ENCODE measurements at regions not wholly inside any gene's neighbourhood (a gene's known extent, or its start where the extent isn't known, plus 50 kb on each side); places are given as distances from the start of the nearest gene placed in this dataset.

- intact Hi-C loops (cut with DNase I), result loop anchor here (10.0 kb wide), 1 partner anchor 158 kb away; no protein-coding TSS in a partner anchor
- Histone ChIP-seq H3K4me3 (peak overlapping the region in 1 of 2 donors; percentile 2), H3K9me3 (no peaks in the 10 kb centered on the region), H3K27ac (peak overlapping the region; percentile 35 to 57), H3K36me3 (no peaks in the 10 kb centered on the region), H3K4me1 (replicated peaks) (no peaks in the 10 kb centered on the region), H3K27me3 (replicated peaks; ENCODE audit: insufficient read depth) (no peaks in the 10 kb centered on the region)
- TF ChIP-seq, protein P1, sequence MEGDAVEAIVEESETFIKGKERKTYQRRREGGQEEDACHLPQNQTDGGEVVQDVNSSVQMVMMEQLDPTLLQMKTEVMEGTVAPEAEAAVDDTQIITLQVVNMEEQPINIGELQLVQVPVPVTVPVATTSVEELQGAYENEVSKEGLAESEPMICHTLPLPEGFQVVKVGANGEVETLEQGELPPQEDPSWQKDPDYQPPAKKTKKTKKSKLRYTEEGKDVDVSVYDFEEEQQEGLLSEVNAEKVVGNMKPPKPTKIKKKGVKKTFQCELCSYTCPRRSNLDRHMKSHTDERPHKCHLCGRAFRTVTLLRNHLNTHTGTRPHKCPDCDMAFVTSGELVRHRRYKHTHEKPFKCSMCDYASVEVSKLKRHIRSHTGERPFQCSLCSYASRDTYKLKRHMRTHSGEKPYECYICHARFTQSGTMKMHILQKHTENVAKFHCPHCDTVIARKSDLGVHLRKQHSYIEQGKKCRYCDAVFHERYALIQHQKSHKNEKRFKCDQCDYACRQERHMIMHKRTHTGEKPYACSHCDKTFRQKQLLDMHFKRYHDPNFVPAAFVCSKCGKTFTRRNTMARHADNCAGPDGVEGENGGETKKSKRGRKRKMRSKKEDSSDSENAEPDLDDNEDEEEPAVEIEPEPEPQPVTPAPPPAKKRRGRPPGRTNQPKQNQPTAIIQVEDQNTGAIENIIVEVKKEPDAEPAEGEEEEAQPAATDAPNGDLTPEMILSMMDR (IDR thresholded peaks at IDR 0.05), result peak in 1 of 4 experiments; percentile 2
- TF ChIP-seq POLR2A (IDR thresholded peaks at IDR 0.05), result no peak
- no peak for TF ChIP-seq POLR2AphosphoS5 (IDR thresholded peaks at IDR 0.05)
- DNase-seq (ENCODE audit: low spot score), result peak; percentile 38
- WGBS, result 4% methylated on average over 12 of the region's 12 CpGs
These were observed 330.8 kb downstream of the DLEU7 start for GRCh38 chr13:50512474-50513299.

DNA sequence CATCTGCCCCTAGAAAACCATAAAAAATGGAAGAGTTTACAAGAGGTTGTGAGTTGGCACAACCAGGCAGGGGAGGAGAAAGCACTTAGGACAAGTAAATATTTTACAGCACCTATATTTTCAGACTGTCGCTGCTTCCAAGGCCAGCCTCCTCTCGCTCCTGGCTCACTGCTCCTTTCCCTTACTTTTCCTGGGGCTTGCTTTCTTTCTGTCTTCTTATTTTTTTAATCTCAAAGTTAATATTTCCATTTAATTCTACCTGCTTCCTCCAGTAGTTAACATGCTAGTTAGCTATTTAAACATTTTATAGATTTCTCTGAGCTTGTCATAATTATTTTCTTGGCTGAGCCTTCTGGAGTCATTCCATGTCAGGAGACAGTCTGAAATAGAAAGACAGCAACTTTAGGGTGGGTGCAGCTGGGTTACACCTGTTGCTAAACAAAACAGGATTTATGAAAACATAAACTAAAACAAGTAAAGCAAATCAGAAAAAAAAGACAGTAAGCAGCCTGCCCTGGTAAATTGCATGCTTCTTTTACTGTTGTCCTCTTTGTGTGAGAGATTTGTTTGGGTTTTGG lies 330.1 kb downstream of the DLEU7 start:
- Histone ChIP-seq H3K27me3 (replicated peaks; ENCODE audit: insufficient read depth) (no peaks in the 10 kb centered on the region), H3K36me3 (no peaks in the 10 kb centered on the region), H3K4me3 (no peak overlapping the region), H3K9me3 (no peaks in the 10 kb centered on the region), H3K4me1 (replicated peaks) (no peaks in the 10 kb centered on the region), H3K27ac (peak overlapping the region in 1 of 2 donors; percentile 35)
- 9% methylated on average over 2 of the region's 2 CpGs for WGBS
- peak; percentile 48 for DNase-seq (ENCODE audit: low spot score)
- intact Hi-C loops (cut with DNase I), result loop anchor here (10.0 kb wide), 1 partner anchor 159 kb away; no protein-coding TSS in a partner anchor
- TF ChIP-seq POLR2AphosphoS5 (IDR thresholded peaks at IDR 0.05), result peak; percentile 65
- TF ChIP-seq, protein P1 (IDR thresholded peaks at IDR 0.05), result no peak
- TF ChIP-seq POLR2A (IDR thresholded peaks at IDR 0.05), result no peak

GRCh38 chr13:50514249-50514648 lies 329.2 kb downstream of the DLEU7 start:
- Histone ChIP-seq H3K27ac (no peak overlapping the region), H3K4me3 (no peak overlapping the region), H3K4me1 (replicated peaks) (no peaks in the 10 kb centered on the region), H3K36me3 (no peaks in the 10 kb centered on the region), H3K9me3 (no peaks in the 10 kb centered on the region), H3K27me3 (replicated peaks; ENCODE audit: insufficient read depth) (no peaks in the 10 kb centered on the region)
- WGBS, result 94% methylated on average over 2 of the region's 2 CpGs
- no peak for TF ChIP-seq POLR2AphosphoS5 (IDR thresholded peaks at IDR 0.05)
- TF ChIP-seq POLR2A (IDR thresholded peaks at IDR 0.05), result no peak
- TF ChIP-seq, protein P1 (IDR thresholded peaks at IDR 0.05), result no peak
- intact Hi-C loops (cut with DNase I), result loop anchor here (10.0 kb wide), 1 partner anchor 159 kb away; no protein-coding TSS in a partner anchor
- DNase-seq (ENCODE audit: low spot score), result no peak

GRCh38 chr13:50518131-50518530 lies 325.4 kb downstream of the DLEU7 start:
- TF ChIP-seq, protein P1 (IDR thresholded peaks at IDR 0.05), result no peak
- TF ChIP-seq POLR2AphosphoS5 (IDR thresholded peaks at IDR 0.05), result no peak
- no peak for TF ChIP-seq POLR2A (IDR thresholded peaks at IDR 0.05)
- Histone ChIP-seq H3K9me3 (no peaks in the 10 kb centered on the region), H3K27ac (no peak overlapping the region), H3K36me3 (no peaks in the 10 kb centered on the region), H3K4me3 (no peak overlapping the region), H3K27me3 (replicated peaks; ENCODE audit: insufficient read depth) (no peaks in the 10 kb centered on the region), H3K4me1 (replicated peaks) (no peaks in the 10 kb centered on the region)
- intact Hi-C loops (cut with DNase I), result loop anchor here (10.0 kb wide), 1 partner anchor 163 kb away; no protein-coding TSS in a partner anchor
- no peak for DNase-seq (ENCODE audit: low spot score)
- WGBS, result 76% methylated on average over 2 of the region's 2 CpGs

All from prostate gland (tissue), 2 donors.